DOHH2 (cell line): ENCODE measurements at regions not wholly inside any gene's neighbourhood (a gene's known extent, or its start where the extent isn't known, plus 50 kb on each side); places are given as distances from the start of the nearest gene placed in this dataset.

ENCODE experiments used
- H3F3A ChIP-seq: fragments of 200-600 bp; sonication (generic), shearing (Covaris generic); 2 replicates; pipeline ENCODE4 v1.6.0; 2016; ENCODE audit warnings: antibody characterized with exemption, mild to moderate bottlenecking; ENCODE audit not compliant: control insufficient read depth, insufficient read depth
- H3K27ac ChIP-seq: fragments of 200-600 bp; sonication (generic); 2 replicates; pipeline ENCODE4 v1.5.1; 2014; ENCODE audit warnings: low read depth, mild to moderate bottlenecking, low read length, moderate library complexity
- H3K27me3 ChIP-seq: fragments of 200-600 bp; sonication (generic); 2 replicates; pipeline ENCODE4 v1.6.1; 2014; ENCODE audit warnings: mild to moderate bottlenecking, low read length, mixed read lengths; ENCODE audit not compliant: control insufficient read depth
- H3K36me3 ChIP-seq: fragments of 200-600 bp; sonication (generic); 2 replicates; pipeline ENCODE4 v1.6.1; 2014; ENCODE audit warnings: mild to moderate bottlenecking, low read length, moderate library complexity, mixed read lengths; ENCODE audit not compliant: control insufficient read depth
- H3K4me1 ChIP-seq: fragments of 200-600 bp; sonication (generic); 2 replicates; pipeline ENCODE4 v1.6.1; 2014; ENCODE audit warnings: mild to moderate bottlenecking, low read length, mixed read lengths; ENCODE audit not compliant: control insufficient read depth
- H3K4me2 ChIP-seq: fragments of 200-600 bp; sonication (generic); 2 replicates; pipeline ENCODE4 v1.6.0; 2014; ENCODE audit warnings: mild to moderate bottlenecking, low read length, moderate library complexity
- H3K4me3 ChIP-seq: fragments of 200-600 bp; sonication (generic); 2 replicates; pipeline ENCODE4 v1.5.1; 2014; ENCODE audit warnings: mild to moderate bottlenecking, low read length, mixed read lengths
- H3K79me2 ChIP-seq: fragments of 200-600 bp; sonication (generic); 2 replicates; pipeline ENCODE4 v1.6.1; 2014; ENCODE audit warnings: mild to moderate bottlenecking, low read length, mixed read lengths; ENCODE audit not compliant: control insufficient read depth
- H3K9me2 ChIP-seq: fragments of 200-600 bp; sonication (generic); replicated peaks from 2 replicates; pipeline ENCODE4 v1.6.1; 2014; ENCODE audit warnings: mild to moderate bottlenecking, low read length, mixed read lengths; ENCODE audit not compliant: control insufficient read depth
- H3K9me3 ChIP-seq: fragments of 200-600 bp; sonication (generic); 2 replicates; pipeline ENCODE4 v1.6.1; 2014; ENCODE audit warnings: antibody characterized with exemption, low read length, mixed read lengths; ENCODE audit not compliant: control insufficient read depth, insufficient read depth
- H4K20me1 ChIP-seq: fragments of 200-600 bp; sonication (generic); 2 replicates; pipeline ENCODE4 v1.6.0; 2014; ENCODE audit warnings: low read depth, mild to moderate bottlenecking, antibody characterized with exemption, low read length, moderate library complexity; ENCODE audit not compliant: control insufficient read depth, insufficient read depth
- CTCF ChIP-seq: fragments of 200-600 bp; sonication (generic); IDR thresholded peaks from one replicate; pipeline ENCODE4 v1.5.1; 2014; ENCODE audit warnings: antibody characterized with exemption, mild to moderate bottlenecking, low read depth, low read length; ENCODE audit not compliant: poor library complexity, severe bottlenecking
- EZH2phosphoT487 ChIP-seq: fragments of 200-600 bp; sonication (generic); IDR thresholded peaks from 2 replicates; pipeline ENCODE4 v1.6.1; 2017; ENCODE audit warnings: borderline replicate concordance, mild to moderate bottlenecking, antibody characterized with exemption, low read length, moderate library complexity, mixed read lengths

- TF ChIP-seq CTCF (no peak), EZH2phosphoT487 (no peak)
- Histone ChIP-seq H3K27ac (no peak overlapping the region), H3K9me2 (no peaks in the 10 kb centered on the region; the same call in 1 of the 2 replicates), H3K4me1 (no peaks in the 10 kb centered on the region), H3K79me2 (no peaks in the 10 kb centered on the region), H3K27me3 (no peaks in the 10 kb centered on the region), H4K20me1 (no peaks in the 10 kb centered on the region), H3F3A (no peaks in the 10 kb centered on the region), H3K9me3 (no peaks in the 10 kb centered on the region), H3K4me2 (no peak overlapping the region), H3K36me3 (no peaks in the 10 kb centered on the region), H3K4me3 (no peak overlapping the region)
These were observed 201.0 kb upstream of the CAMK1G start for GRCh38 chr1:209382231-209383100.

- Histone ChIP-seq H4K20me1 (no peaks in the 10 kb centered on the region), H3K79me2 (no peaks in the 10 kb centered on the region), H3K27ac (no peak overlapping the region), H3K9me3 (no peaks in the 10 kb centered on the region), H3F3A (no peaks in the 10 kb centered on the region), H3K9me2 (no peaks in the 10 kb centered on the region; the same call in 1 of the 2 replicates), H3K27me3 (no peaks in the 10 kb centered on the region), H3K4me1 (no peaks in the 10 kb centered on the region), H3K4me2 (no peak overlapping the region), H3K36me3 (no peaks in the 10 kb centered on the region), H3K4me3 (no peak overlapping the region)
- TF ChIP-seq CTCF: no peak
- no peak for TF ChIP-seq EZH2phosphoT487
These were observed 200.1 kb upstream of the CAMK1G start for GRCh38 chr1:209383422-209383821.

- Histone ChIP-seq H3K4me1 (no peaks in the 10 kb centered on the region), H3K27me3 (no peaks in the 10 kb centered on the region), H3K4me3 (no peak overlapping the region), H3K4me2 (no peak overlapping the region), H3K9me3 (no peaks in the 10 kb centered on the region), H3K27ac (no peak overlapping the region), H3F3A (no peaks in the 10 kb centered on the region), H3K36me3 (no peaks in the 10 kb centered on the region), H3K79me2 (no peaks in the 10 kb centered on the region), H4K20me1 (no peaks in the 10 kb centered on the region), H3K9me2 (no peaks in the 10 kb centered on the region; the same call in 1 of the 2 replicates)
- TF ChIP-seq EZH2phosphoT487: no peak
- no peak for TF ChIP-seq CTCF
These were observed 199.4 kb upstream of the CAMK1G start for GRCh38 chr1:209383907-209384709.
